MCF 10A (cell line): ENCODE measurements at regions not wholly inside any gene's neighbourhood (a gene's known extent, or its start where the extent isn't known, plus 50 kb on each side); places are given as distances from the start of the nearest gene placed in this dataset.

Experiments
- BruUV-seq: library from RNA; stranded (reverse); fragments of 400-500 nt; replicated peaks from 2 replicates; lab custom pipeline; 2021; lab: Mats Ljungman, UMichigan
- CTCF ChIA-PET: fragments of 300-600 bp; sonication (Branson Sonifier 250); formaldehyde crosslinking; extraction: SDS; loops from one replicate; lab custom pipeline; 2021; ENCODE audit warnings: antibody characterized with exemption, inconsistent platforms; lab: Yijun Ruan, JAX
- POLR2A ChIA-PET: fragments of 300-600, 350-650 bp; sonication (Branson Sonifier 250); formaldehyde crosslinking; extraction: SDS; loops from one replicate; lab custom pipeline; 2020; ENCODE audit warnings: antibody characterized with exemption, inconsistent platforms; lab: Yijun Ruan, JAX
- DNase-seq: peaks from one replicate; pipeline ENCODE4 v3.0.0-alpha.2; 2018; ENCODE audit not compliant: unreplicated experiment
- H3K27ac Mint-ChIP-seq: one replicate; pipeline ENCODE4 v1.8.0; 2022; ENCODE audit warnings: mild to moderate bottlenecking, low read depth, mixed read lengths; ENCODE audit not compliant: unreplicated experiment
- H3K27me3 Mint-ChIP-seq: one replicate; pipeline ENCODE4 v1.8.0; 2022; ENCODE audit warnings: mixed read lengths; ENCODE audit not compliant: insufficient read depth, unreplicated experiment
- H3K36me3 Mint-ChIP-seq: one replicate; pipeline ENCODE4 v1.8.0; 2022; ENCODE audit warnings: mild to moderate bottlenecking, moderate library complexity, mixed read lengths; ENCODE audit not compliant: insufficient read depth, unreplicated experiment
- H3K4me1 Mint-ChIP-seq: one replicate; pipeline ENCODE4 v1.8.0; 2022; ENCODE audit warnings: mixed read lengths; ENCODE audit not compliant: insufficient read depth, unreplicated experiment
- H3K4me3 Mint-ChIP-seq: one replicate; pipeline ENCODE4 v1.8.0; 2022; ENCODE audit warnings: mild to moderate bottlenecking, moderate library complexity, mixed read lengths; ENCODE audit not compliant: unreplicated experiment
- H3K9me3 Mint-ChIP-seq: one replicate; pipeline ENCODE4 v1.8.0; 2022; ENCODE audit warnings: mixed read lengths; ENCODE audit not compliant: unreplicated experiment
- intact Hi-C: fragments of 100-400 bp; cut with micrococcal nuclease; formaldehyde crosslinking; loops from 2 replicates; pipeline ENCODE4 v1.14.1; 2022
- TF ChIP-seq, protein P1 (sequence below): fragments of 200-600 bp; IDR thresholded peaks from one replicate; pipeline ENCODE4 v1.8.0; 2022; ENCODE audit warnings: antibody characterized with exemption, mild to moderate bottlenecking; ENCODE audit not compliant: unreplicated experiment

DNA sequence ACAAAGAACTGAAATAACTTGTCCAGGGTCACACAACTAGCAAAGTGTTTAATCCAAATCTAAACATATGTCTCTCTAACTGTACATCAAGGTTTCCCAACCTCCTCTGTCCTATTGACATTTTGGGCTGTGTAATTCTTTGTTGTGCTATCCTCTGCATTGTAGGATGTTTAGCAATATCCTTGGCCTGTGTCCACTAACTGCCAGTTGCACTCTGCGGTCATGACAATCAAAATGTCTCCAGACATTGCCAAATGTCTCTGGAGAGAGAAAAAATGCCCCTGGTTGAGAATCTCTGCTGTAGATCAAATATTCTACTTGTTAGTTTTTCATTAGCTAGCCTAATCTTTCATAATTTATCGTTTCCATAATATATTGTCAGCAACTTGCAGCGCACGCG, 353.4 kb upstream of the NEGR1 start:
- Mint-ChIP-seq H3K9me3 (no peaks in the 10 kb centered on the region), H3K27ac (no peak overlapping the region), H3K4me3 (peak overlapping the region; percentile 5), H3K36me3 (no peaks in the 10 kb centered on the region), H3K4me1 (peaks cover 30% of the 10 kb centered on the region), H3K27me3 (peaks cover 22% of the 10 kb centered on the region)
- TF ChIP-seq, protein P1, sequence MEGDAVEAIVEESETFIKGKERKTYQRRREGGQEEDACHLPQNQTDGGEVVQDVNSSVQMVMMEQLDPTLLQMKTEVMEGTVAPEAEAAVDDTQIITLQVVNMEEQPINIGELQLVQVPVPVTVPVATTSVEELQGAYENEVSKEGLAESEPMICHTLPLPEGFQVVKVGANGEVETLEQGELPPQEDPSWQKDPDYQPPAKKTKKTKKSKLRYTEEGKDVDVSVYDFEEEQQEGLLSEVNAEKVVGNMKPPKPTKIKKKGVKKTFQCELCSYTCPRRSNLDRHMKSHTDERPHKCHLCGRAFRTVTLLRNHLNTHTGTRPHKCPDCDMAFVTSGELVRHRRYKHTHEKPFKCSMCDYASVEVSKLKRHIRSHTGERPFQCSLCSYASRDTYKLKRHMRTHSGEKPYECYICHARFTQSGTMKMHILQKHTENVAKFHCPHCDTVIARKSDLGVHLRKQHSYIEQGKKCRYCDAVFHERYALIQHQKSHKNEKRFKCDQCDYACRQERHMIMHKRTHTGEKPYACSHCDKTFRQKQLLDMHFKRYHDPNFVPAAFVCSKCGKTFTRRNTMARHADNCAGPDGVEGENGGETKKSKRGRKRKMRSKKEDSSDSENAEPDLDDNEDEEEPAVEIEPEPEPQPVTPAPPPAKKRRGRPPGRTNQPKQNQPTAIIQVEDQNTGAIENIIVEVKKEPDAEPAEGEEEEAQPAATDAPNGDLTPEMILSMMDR = no peak
- intact Hi-C loops = loop anchor here (2.0 to 10.0 kb wide), 2 partner anchors 353 to 439 kb away; partner anchors contain the start of gene NEGR1
- ChIA-PET CTCF (interaction anchor here (0.6 to 1.7 kb wide), 3 partner anchors 265 to 1399 kb away, joined by 3 to 5 read pairs (median 3); no protein-coding TSS in a partner anchor), POLR2A (interaction anchor here (0.6 to 0.8 kb wide), 2 partner anchors 15 to 1224 kb away, joined by 4 read pairs; no protein-coding TSS in a partner anchor)
- DNase-seq = peak; percentile 94
- no TSS peak for BruUV-seq

DNA sequence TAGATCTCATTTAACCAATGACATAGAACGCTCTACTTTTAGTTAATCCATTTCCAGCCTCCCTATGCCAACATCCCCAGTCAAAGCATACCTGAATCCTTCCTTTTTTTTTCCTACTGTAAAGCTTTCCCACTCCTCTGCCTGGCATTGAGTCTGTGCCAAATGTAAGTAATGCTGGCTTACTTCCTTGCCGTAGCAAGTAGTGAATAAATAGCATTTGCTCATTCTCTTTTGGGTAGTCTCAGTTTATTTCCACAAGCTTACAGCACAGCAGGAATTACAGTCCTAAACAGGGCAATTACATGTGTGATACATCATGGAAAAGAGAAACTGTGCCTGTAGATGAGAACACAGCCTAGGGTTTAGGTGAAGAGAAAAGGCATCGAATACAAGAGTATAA, 352.6 kb upstream of the NEGR1 start:
- no TSS peak for BruUV-seq
- ChIA-PET POLR2A (interaction anchor here (0.6 to 0.8 kb wide), 2 partner anchors 16 to 1553 kb away, joined by 3 to 4 read pairs; no protein-coding TSS in a partner anchor), CTCF (interaction anchor here (1.4 to 1.7 kb wide), 3 partner anchors 9 to 1040 kb away, joined by 4 to 8 read pairs (median 5); no protein-coding TSS in a partner anchor)
- no peak overlapping the region for H3K4me3 Mint-ChIP-seq
- H3K9me3 Mint-ChIP-seq = no peaks in the 10 kb centered on the region
- TF ChIP-seq, protein P1 = no peak
- H3K4me1 Mint-ChIP-seq = peaks cover 30% of the 10 kb centered on the region
- intact Hi-C loops = loop anchor here (2.0 to 10.0 kb wide), 2 partner anchors 352 to 440 kb away; partner anchors contain the start of gene NEGR1
- H3K27ac Mint-ChIP-seq = no peak overlapping the region
- H3K36me3 Mint-ChIP-seq = no peaks in the 10 kb centered on the region
- DNase-seq = peak; percentile 9
- H3K27me3 Mint-ChIP-seq = peaks cover 24% of the 10 kb centered on the region

- peaks cover 25% of the 10 kb centered on the region for H3K4me1 Mint-ChIP-seq
- ChIA-PET POLR2A (no interaction called here), CTCF (no interaction called here)
- no peaks in the 10 kb centered on the region for H3K9me3 Mint-ChIP-seq
- TF ChIP-seq, protein P1 = no peak
- no TSS peak for BruUV-seq
- no peak overlapping the region for H3K27ac Mint-ChIP-seq
- intact Hi-C loops = loop anchor here (10.0 kb wide), 1 partner anchor 443 kb away; no protein-coding TSS in a partner anchor
- H3K36me3 Mint-ChIP-seq = no peaks in the 10 kb centered on the region
- no peak for DNase-seq
- H3K27me3 Mint-ChIP-seq = peaks cover 13% of the 10 kb centered on the region
- no peak overlapping the region for H3K4me3 Mint-ChIP-seq
Observed at GRCh38 chr1:72631449-72631848, 349.1 kb upstream of the NEGR1 start.

DNA sequence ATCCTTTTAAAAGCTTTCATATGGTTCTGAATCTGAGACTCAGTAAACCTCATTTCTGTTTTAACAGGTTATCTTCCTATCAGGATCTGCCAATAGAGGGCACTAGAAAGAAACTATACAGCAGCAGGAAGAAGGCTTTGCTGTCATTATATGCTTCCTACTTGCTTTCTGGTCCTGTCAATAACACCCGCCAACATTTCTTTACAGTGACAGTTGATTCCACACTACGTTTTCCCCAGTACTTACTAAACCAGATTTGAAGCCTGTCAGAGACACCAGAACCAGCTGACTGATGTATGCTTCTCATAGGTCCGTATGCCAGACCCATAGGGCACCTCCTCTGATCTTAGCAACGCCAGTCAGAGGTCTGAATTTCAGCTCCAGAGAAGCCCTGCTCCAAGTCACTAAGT, 341.0 kb upstream of the NEGR1 start:
- intact Hi-C loops = loop anchor here (1.0 to 2.0 kb wide), 4 partner anchors 339 to 1052 kb away; no protein-coding TSS in a partner anchor
- ChIA-PET POLR2A (no interaction called here), CTCF (interaction anchor here (0.5 to 2.4 kb wide), 25 partner anchors 8 to 1377 kb away, joined by 3 to 13 read pairs (median 3); no protein-coding TSS in a partner anchor)
- TF ChIP-seq, protein P1 = peak; percentile 48
- Mint-ChIP-seq H3K27me3 (peaks cover 21% of the 10 kb centered on the region), H3K4me3 (peak overlapping the region; percentile 24), H3K27ac (no peak overlapping the region), H3K9me3 (no peaks in the 10 kb centered on the region), H3K36me3 (no peaks in the 10 kb centered on the region), H3K4me1 (peaks cover 6% of the 10 kb centered on the region)
- DNase-seq = peak; percentile 67
- BruUV-seq = no TSS peak
